Thoracic aorta (tissue), 2 donors: ENCODE measurements at regions not wholly inside any gene's neighbourhood (a gene's known extent, or its start where the extent isn't known, plus 50 kb on each side); places are given as distances from the start of the nearest gene placed in this dataset.

Source experiments
- ATAC-seq: fragments of 150-250 bp; one replicate; pipeline ENCODE4 v1.8.0; 2017; ENCODE audit warnings: low read depth; ENCODE audit not compliant: insufficient number of reproducible peaks, low FRiP score
- DNase-seq: peaks from one replicate; pipeline ENCODE4 v3.0.0-alpha.2; 2020; ENCODE audit warnings: low spot score
- H3K27ac ChIP-seq, 2 donors: fragments of 200-600 bp; sonication (generic); 1 replicate in 1 of 2; 2 replicates in 1 of 2; pipeline ENCODE4 v1.5.1; 2016; ENCODE audit warnings: mild to moderate bottlenecking in 2 of 2, moderate library complexity in 2 of 2
- H3K27me3 ChIP-seq: fragments of 200-600 bp; sonication (generic); replicated peaks from 2 replicates; pipeline ENCODE4 v1.6.0; 2016; ENCODE audit warnings: mild to moderate bottlenecking; ENCODE audit not compliant: insufficient read depth
- H3K36me3 ChIP-seq: fragments of 200-600 bp; sonication (generic); one replicate; pipeline ENCODE4 v1.5.1; 2016
- H3K4me1 ChIP-seq, 2 donors: fragments of 200-600 bp; sonication (generic); 1 replicate in 1 of 2; 2 replicates in 1 of 2; pipeline versions ENCODE4 v1.5.1 to v1.6.0; 2016; ENCODE audit warnings: low read depth in 2 of 2, mild to moderate bottlenecking in 1 of 2; ENCODE audit not compliant: control insufficient read depth in 1 of 2
- H3K4me3 ChIP-seq: fragments of 200-600 bp; sonication (generic); 2 replicates; pipeline ENCODE4 v1.5.1; 2016; ENCODE audit warnings: mild to moderate bottlenecking
- H3K9me3 ChIP-seq: fragments of 200-600 bp; sonication (generic); 2 replicates; pipeline ENCODE4 v1.5.1; 2016
- TF ChIP-seq, protein P1 (sequence below): fragments of 200-600 bp; sonication (generic); IDR thresholded peaks from one replicate; pipeline ENCODE4 v1.5.1; 2019; ENCODE audit warnings: antibody characterized with exemption

DNA sequence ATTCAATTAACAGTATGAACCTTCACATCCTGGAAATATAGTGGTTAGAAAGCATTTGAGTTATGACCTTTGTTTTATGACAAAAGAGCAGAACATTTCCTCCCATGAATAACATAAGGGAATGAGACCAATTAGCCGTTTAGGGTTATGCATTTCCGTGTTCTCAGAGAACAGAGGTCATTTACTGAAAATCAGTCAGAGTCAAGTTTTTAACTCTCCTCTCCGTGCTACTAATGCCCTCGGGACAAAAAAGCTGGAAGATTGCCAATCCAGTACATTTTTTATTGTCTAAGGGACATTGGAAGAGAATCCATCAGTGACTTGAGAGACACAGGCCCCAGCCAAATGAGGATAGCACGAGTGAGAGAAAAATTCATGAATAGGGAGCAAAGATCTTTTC lies 632.7 kb downstream of the RFPL4B start:
- H3K4me1 ChIP-seq = no peaks in the 10 kb centered on the region
- no peaks in the 10 kb centered on the region for H3K27me3 ChIP-seq
- H3K36me3 ChIP-seq = no peaks in the 10 kb centered on the region
- H3K9me3 ChIP-seq = no peaks in the 10 kb centered on the region
- no peak overlapping the region for H3K4me3 ChIP-seq
- DNase-seq (no peak), ATAC-seq (no peak)
- H3K27ac ChIP-seq = no peak overlapping the region
- TF ChIP-seq, protein P1, sequence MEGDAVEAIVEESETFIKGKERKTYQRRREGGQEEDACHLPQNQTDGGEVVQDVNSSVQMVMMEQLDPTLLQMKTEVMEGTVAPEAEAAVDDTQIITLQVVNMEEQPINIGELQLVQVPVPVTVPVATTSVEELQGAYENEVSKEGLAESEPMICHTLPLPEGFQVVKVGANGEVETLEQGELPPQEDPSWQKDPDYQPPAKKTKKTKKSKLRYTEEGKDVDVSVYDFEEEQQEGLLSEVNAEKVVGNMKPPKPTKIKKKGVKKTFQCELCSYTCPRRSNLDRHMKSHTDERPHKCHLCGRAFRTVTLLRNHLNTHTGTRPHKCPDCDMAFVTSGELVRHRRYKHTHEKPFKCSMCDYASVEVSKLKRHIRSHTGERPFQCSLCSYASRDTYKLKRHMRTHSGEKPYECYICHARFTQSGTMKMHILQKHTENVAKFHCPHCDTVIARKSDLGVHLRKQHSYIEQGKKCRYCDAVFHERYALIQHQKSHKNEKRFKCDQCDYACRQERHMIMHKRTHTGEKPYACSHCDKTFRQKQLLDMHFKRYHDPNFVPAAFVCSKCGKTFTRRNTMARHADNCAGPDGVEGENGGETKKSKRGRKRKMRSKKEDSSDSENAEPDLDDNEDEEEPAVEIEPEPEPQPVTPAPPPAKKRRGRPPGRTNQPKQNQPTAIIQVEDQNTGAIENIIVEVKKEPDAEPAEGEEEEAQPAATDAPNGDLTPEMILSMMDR = no peak

DNA sequence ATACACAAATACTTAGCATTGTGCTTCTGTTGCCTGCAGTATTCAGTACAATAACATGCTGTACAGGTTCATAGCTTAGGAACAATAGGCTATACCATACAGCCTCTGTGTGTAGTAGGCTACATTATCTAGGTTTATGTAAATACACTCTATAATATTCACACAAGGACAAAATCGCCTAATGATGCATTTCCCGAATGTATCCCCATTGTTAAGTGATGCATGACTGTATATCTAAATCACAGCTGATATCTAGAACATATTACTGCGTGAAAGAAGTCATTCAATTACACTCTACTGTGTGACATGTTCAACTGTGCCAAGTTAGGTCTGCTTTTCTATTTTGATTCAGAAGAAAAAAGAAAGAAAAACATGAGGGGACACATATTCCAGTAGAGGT lies 633.5 kb downstream of the RFPL4B start:
- Histone ChIP-seq H3K4me1 (no peaks in the 10 kb centered on the region), H3K4me3 (no peak overlapping the region), H3K27me3 (no peaks in the 10 kb centered on the region), H3K27ac (no peak overlapping the region), H3K9me3 (no peaks in the 10 kb centered on the region), H3K36me3 (no peaks in the 10 kb centered on the region)
- TF ChIP-seq, protein P1 = no peak
- DNase-seq (no peak), ATAC-seq (no peak)

DNA sequence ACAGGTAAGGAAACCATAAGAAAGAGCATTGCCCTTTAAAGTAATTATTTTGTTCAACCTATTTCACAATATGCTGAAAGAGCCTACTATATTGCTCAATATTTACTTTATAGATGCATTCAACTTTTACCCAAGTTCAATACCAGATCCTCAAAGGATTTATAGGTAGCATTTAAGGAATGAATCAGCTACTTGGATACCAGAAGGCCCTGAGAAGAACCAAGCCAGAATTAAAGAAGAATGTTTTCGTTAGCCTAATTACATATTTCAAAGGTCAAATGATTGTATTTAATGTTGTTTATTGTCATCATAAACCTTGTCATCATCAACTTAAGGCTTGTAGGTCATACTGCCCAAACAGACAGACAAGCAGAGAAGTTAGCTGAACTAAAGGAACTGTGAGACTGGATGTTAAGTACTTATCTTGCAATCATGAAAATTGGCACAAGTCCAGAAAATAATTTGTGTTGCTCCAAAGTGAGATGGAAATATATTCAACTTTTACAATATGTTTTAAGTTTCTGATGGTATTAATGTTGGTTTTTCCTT lies 636.7 kb downstream of the RFPL4B start:
- no peak overlapping the region for H3K4me3 ChIP-seq
- H3K4me1 ChIP-seq = no peaks in the 10 kb centered on the region
- no peak overlapping the region for H3K27ac ChIP-seq
- ATAC-seq = no peak
- no peaks in the 10 kb centered on the region for H3K36me3 ChIP-seq
- H3K27me3 ChIP-seq = no peaks in the 10 kb centered on the region
- TF ChIP-seq, protein P1 = no peak
- no peak for DNase-seq
- no peaks in the 10 kb centered on the region for H3K9me3 ChIP-seq

DNA sequence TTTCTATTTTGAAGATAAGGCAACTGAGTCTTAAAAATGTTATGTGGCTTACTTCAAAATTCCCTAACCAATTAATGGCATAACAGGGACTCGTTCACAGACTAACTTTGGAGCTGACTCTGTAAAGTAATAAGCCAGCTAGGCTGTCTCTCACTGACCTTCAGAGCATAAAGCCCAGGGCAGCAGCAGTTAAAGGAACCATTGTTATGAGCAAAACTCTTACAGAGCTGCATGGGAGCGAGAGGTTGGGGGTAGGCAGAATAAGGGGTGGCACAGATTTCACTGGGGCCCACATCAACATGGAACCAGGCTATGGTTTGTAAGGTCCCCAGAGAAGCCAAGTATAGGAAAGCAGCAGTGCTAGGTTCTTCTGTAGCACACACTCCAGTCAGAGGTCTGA lies 637.8 kb downstream of the RFPL4B start:
- Histone ChIP-seq H3K27ac (no peak overlapping the region), H3K4me3 (no peak overlapping the region), H3K27me3 (no peaks in the 10 kb centered on the region), H3K36me3 (no peaks in the 10 kb centered on the region), H3K9me3 (no peaks in the 10 kb centered on the region), H3K4me1 (no peaks in the 10 kb centered on the region)
- ATAC-seq (no peak), DNase-seq (no peak)
- TF ChIP-seq, protein P1 = no peak

DNA sequence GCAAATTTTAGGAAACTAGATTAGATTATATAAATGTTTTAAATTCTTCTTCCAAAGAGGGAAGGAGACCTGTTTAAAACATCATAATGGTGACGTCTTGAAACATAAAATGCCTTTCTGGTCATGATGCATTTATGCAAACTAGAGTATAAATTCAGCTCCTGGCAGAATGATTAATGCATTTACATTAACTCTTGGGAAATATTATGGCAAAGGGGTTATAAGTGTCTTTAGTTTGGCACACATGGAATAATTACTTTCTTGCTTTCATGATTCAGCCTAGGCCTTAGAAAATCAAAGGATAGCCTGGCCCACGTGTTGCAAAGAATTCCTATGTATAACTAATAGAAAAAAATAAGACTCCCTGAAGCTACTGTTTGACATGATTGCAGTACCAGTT lies 639.2 kb downstream of the RFPL4B start:
- no peak overlapping the region for H3K4me3 ChIP-seq
- no peaks in the 10 kb centered on the region for H3K9me3 ChIP-seq
- no peak for DNase-seq
- no peaks in the 10 kb centered on the region for H3K36me3 ChIP-seq
- TF ChIP-seq, protein P1 = no peak
- no peaks in the 10 kb centered on the region for H3K4me1 ChIP-seq
- H3K27ac ChIP-seq = no peak overlapping the region
- no peaks in the 10 kb centered on the region for H3K27me3 ChIP-seq
- no peak for ATAC-seq
